NCI-H2196 (cell line): ENCODE measurements at regions not wholly inside any gene's neighbourhood (a gene's known extent, or its start where the extent isn't known, plus 50 kb on each side); places are given as distances from the start of the nearest gene placed in this dataset.

Experiments used
- DNase-seq: peaks from one replicate; lab custom pipeline; 2025; ENCODE audit not compliant: unreplicated experiment; lab: John Stamatoyannopoulos, UW

GRCh38 chr16:9366048-9366969 is 274.9 kb downstream of the HAPSTR1 start:
- DNase-seq, result no peak

- DNase-seq, result no peak
These were observed 278.6 kb downstream of the HAPSTR1 start for GRCh38 chr16:9370061-9370491.

- no peak for DNase-seq
These were observed 280.4 kb downstream of the HAPSTR1 start for GRCh38 chr16:9371713-9372448.

- DNase-seq, result no peak
These were observed 281.8 kb downstream of the HAPSTR1 start for GRCh38 chr16:9372934-9373890.

GRCh38 chr16:9374061-9374460 is 282.6 kb downstream of the HAPSTR1 start:
- no peak for DNase-seq

- DNase-seq, result no peak
These were observed 287.4 kb downstream of the HAPSTR1 start for GRCh38 chr16:9378876-9379275.

GRCh38 chr16:9380221-9380620 is 288.8 kb downstream of the HAPSTR1 start:
- DNase-seq, result no peak

- DNase-seq, result no peak
These were observed 290.0 kb downstream of the HAPSTR1 start for GRCh38 chr16:9381399-9381798.

GRCh38 chr16:9381905-9382304 is 290.5 kb downstream of the HAPSTR1 start:
- no peak for DNase-seq

- DNase-seq, result no peak
These were observed 291.8 kb downstream of the HAPSTR1 start for GRCh38 chr16:9383281-9383680.

- DNase-seq, result no peak
These were observed 292.7 kb downstream of the HAPSTR1 start for GRCh38 chr16:9384141-9384540.

- DNase-seq, result no peak
These were observed 298.2 kb downstream of the HAPSTR1 start for GRCh38 chr16:9389543-9390207.

- DNase-seq, result no peak
These were observed 301.5 kb downstream of the HAPSTR1 start for GRCh38 chr16:9392956-9393355.

GRCh38 chr16:9393591-9393990 is 302.1 kb downstream of the HAPSTR1 start:
- DNase-seq, result no peak

GRCh38 chr16:9395958-9396359 is 304.5 kb downstream of the HAPSTR1 start:
- no peak for DNase-seq

- DNase-seq, result no peak
These were observed 308.1 kb downstream of the HAPSTR1 start for GRCh38 chr16:9399573-9399972.

- DNase-seq, result no peak
These were observed 309.7 kb downstream of the HAPSTR1 start for GRCh38 chr16:9401173-9401572.

GRCh38 chr16:9402293-9402860 is 310.9 kb downstream of the HAPSTR1 start:
- no peak for DNase-seq

GRCh38 chr16:9404811-9405210 is 313.4 kb downstream of the HAPSTR1 start:
- DNase-seq, result no peak
